GM13977 (cell line): ENCODE measurements at regions not wholly inside any gene's neighbourhood (a gene's known extent, or its start where the extent isn't known, plus 50 kb on each side); places are given as distances from the start of the nearest gene placed in this dataset.

Source experiments
- DNase-seq: peaks from one replicate; pipeline ENCODE4 v3.0.0; 2012; ENCODE audit warnings: low spot score
- in situ Hi-C: fragments of 300-500 bp; cut with MboI; formaldehyde crosslinking; loops from one replicate; pipeline ENCODE4 v1.12.0; 2022; ENCODE audit warnings: low sequenced_read_pairs, low pct_unique_long_range_greater_than_20kb, mixed read lengths, inconsistent platforms; ENCODE audit not compliant: unreplicated experiment
- TF ChIP-seq, protein P1 (sequence below): IDR thresholded peaks from 2 replicates; pipeline ENCODE4 v1.5.1; 2012; ENCODE audit warnings: mild to moderate bottlenecking, control low read depth; ENCODE audit not compliant: insufficient read depth; ENCODE audit errors: extremely low read depth, missing control alignments

DNA sequence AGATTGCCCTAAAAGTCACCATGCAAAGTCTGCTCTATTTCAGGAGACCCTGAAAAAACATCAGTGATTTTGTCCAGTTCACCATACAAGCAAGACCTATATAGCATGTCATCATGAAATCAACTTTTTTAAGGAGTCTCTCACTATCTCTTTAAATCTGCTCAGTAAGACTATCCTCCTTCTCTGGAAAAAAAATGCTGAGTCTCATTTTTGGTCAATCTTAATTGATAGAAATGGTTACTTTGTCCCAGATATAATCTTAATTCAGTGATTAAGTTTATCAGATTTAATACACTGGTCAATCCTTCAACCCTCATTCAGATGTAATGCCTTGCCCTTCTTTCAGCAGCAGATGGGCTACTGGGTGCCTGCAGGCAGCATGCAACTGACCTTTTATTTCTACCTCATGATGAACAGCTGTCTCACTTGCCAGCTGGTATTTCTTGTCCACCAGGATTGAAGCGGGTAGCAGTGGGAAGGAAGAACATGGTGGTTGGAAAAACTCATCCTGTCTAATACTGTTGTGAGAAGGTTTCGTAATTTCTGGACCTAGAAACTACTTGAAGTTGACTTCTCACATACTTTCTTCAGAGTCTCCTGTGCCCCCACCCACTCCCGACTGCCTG lies 375.3 kb downstream of the DNAH5 start:
- DNase-seq: no peak
- TF ChIP-seq, protein P1, sequence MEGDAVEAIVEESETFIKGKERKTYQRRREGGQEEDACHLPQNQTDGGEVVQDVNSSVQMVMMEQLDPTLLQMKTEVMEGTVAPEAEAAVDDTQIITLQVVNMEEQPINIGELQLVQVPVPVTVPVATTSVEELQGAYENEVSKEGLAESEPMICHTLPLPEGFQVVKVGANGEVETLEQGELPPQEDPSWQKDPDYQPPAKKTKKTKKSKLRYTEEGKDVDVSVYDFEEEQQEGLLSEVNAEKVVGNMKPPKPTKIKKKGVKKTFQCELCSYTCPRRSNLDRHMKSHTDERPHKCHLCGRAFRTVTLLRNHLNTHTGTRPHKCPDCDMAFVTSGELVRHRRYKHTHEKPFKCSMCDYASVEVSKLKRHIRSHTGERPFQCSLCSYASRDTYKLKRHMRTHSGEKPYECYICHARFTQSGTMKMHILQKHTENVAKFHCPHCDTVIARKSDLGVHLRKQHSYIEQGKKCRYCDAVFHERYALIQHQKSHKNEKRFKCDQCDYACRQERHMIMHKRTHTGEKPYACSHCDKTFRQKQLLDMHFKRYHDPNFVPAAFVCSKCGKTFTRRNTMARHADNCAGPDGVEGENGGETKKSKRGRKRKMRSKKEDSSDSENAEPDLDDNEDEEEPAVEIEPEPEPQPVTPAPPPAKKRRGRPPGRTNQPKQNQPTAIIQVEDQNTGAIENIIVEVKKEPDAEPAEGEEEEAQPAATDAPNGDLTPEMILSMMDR: no peak
- in situ Hi-C loops: no loop called here

DNA sequence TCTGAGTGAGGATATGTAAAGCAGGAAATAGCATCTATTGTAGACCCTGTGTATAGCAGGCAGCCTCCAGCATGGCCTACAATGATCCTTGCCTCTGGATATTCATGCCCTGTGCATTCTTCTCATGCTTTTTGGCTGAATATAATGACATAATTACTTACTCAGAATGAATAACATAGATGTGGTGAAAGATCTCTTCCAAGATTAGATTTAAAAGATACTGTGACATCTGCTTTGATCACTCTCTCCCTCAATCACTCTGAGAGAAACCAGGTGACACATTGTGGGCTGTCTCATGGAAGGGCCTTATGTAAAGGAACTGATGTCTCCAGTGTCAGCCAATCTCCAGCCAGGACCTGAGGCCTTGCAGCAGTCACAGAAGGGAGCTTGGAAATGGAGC lies 376.7 kb downstream of the DNAH5 start:
- DNase-seq: no peak
- in situ Hi-C loops: no loop called here
- TF ChIP-seq, protein P1: no peak

DNA sequence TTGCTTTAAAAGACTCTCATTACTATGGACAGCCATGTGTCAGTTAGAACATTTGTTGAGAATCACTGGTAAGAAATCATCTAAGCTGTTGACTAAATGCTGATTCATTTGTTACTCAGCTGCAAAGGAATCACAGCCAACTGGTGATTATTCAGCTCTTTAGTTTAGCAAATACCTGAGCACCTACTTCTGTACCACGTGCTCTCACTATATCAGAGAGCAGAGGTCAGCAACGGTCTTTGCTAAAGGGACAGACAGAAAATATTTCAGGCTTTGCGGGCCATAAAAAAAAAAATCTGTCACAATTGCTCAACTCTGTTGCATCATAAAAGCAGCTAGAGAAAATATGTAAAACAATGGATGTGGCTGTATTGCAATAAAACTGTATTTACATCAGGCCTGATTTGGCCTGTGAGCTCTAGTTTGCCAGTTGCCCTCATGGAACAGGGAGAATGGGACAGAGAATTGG lies 377.6 kb downstream of the DNAH5 start:
- in situ Hi-C loops: no loop called here
- TF ChIP-seq, protein P1: no peak
- no peak for DNase-seq

DNA sequence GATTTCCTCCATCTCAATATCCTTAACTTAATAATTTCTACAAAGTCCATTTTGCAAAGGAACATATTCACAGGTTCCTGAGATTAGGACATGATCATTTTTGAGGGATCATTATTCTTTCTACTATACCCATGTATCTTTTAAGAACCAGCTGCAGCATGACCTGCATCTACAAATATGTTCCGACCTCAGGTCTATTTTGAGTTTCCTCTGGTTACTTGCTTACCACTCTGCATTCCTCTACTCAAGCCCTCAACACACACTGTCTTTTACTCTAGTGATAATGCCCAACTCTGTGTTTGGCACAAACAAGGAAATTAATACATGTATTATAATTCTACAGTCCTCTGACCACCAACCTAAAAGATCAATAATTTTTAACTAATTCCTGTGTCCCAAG lies 386.1 kb downstream of the DNAH5 start:
- DNase-seq: no peak
- in situ Hi-C loops: no loop called here
- TF ChIP-seq, protein P1: no peak

DNA sequence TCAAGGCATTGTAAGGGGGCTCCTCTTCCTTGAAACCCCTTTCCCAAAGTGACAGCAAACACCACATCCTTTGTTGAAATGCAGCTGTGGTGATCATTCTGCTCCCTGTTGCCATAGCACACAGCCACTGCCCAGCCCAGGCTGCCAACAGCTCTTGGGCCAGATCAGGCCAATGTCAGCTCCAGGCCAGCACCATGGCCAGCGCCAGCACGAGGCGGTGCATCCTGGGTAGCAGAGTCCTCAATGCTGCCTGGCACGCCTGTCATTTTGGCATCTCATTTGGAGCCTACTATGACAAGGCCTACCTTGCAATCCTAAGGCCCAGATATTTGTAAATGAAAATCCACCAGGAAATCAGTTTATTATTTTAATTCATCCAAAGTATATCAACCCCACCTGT lies 390.6 kb downstream of the DNAH5 start:
- TF ChIP-seq, protein P1: no peak
- no peak for DNase-seq
- in situ Hi-C loops: no loop called here

DNA sequence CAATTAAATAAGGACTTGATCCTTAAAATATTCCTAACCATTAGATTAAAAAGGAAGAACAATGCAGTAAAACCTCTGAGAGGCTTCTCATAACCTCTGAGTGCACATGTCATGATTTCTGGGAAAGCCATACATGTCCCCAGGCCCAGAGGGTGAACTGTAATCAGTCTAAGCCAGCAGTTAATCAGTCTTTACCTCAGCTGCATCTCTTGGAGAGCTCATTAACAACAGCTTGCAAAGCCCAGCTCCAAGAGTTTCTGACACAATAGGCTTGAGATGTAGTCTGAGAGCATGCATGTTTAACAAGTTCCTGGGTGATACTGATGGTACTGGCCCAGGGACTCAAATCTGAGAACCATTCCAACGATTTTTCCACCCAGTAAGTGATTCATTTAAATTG lies 392.1 kb downstream of the DNAH5 start:
- no peak for DNase-seq
- TF ChIP-seq, protein P1: no peak
- in situ Hi-C loops: no loop called here
